ENCODE measurements at regions not wholly inside any gene's neighbourhood (a gene's known extent, or its start where the extent isn't known, plus 50 kb on each side); places are given as distances from the start of the nearest gene placed in this dataset.

GRCh38 chr10:90605506-90605905, 252.3 kb downstream of the HTR7 start:
- TF ChIP-seq CTCF (IDR thresholded peaks at IDR 0.05) (no peak), POLR2AphosphoS5 (IDR thresholded peaks at IDR 0.05) (no peak)
